ENCODE measurements at regions not wholly inside any gene's neighbourhood (a gene's known extent, or its start where the extent isn't known, plus 50 kb on each side); places are given as distances from the start of the nearest gene placed in this dataset.

GRCh38 chr14:98186140-98186539 is 1085.9 kb downstream of the BCL11B start:
- no peak for TF ChIP-seq CTCF (IDR thresholded peaks at IDR 0.05; ENCODE audit: insufficient read depth, low read length, poor library complexity, severe bottlenecking)
- no peaks in the 10 kb centered on the region for H3K27me3 ChIP-seq (replicated peaks; ENCODE audit: control insufficient read depth, insufficient read depth, low read length)
- H3K4me3 ChIP-seq (replicated peaks; ENCODE audit: low read depth, low read length), result no peak overlapping the region
- DNase-seq (ENCODE audit: extremely low read depth, insufficient read length), result no peak
- H3K36me3 ChIP-seq (ENCODE audit: control insufficient read depth, insufficient read depth, low read length), result no peaks in the 10 kb centered on the region

GRCh38 chr14:98187281-98187680 is 1084.7 kb downstream of the BCL11B start:
- DNase-seq (ENCODE audit: extremely low read depth, insufficient read length), result no peak
- H3K36me3 ChIP-seq (ENCODE audit: control insufficient read depth, insufficient read depth, low read length), result no peaks in the 10 kb centered on the region
- no peaks in the 10 kb centered on the region for H3K27me3 ChIP-seq (replicated peaks; ENCODE audit: control insufficient read depth, insufficient read depth, low read length)
- no peak overlapping the region for H3K4me3 ChIP-seq (replicated peaks; ENCODE audit: low read depth, low read length)
- no peak for TF ChIP-seq CTCF (IDR thresholded peaks at IDR 0.05; ENCODE audit: insufficient read depth, low read length, poor library complexity, severe bottlenecking)

GRCh38 chr14:98189062-98189461 is 1082.9 kb downstream of the BCL11B start:
- H3K4me3 ChIP-seq (replicated peaks; ENCODE audit: low read depth, low read length), result no peak overlapping the region
- no peaks in the 10 kb centered on the region for H3K27me3 ChIP-seq (replicated peaks; ENCODE audit: control insufficient read depth, insufficient read depth, low read length)
- DNase-seq (ENCODE audit: extremely low read depth, insufficient read length), result no peak
- no peaks in the 10 kb centered on the region for H3K36me3 ChIP-seq (ENCODE audit: control insufficient read depth, insufficient read depth, low read length)
- no peak for TF ChIP-seq CTCF (IDR thresholded peaks at IDR 0.05; ENCODE audit: insufficient read depth, low read length, poor library complexity, severe bottlenecking)

- no peak for TF ChIP-seq CTCF (IDR thresholded peaks at IDR 0.05; ENCODE audit: insufficient read depth, low read length, poor library complexity, severe bottlenecking)
- Histone ChIP-seq H3K27me3 (replicated peaks; ENCODE audit: control insufficient read depth, insufficient read depth, low read length) (no peaks in the 10 kb centered on the region), H3K4me3 (replicated peaks; ENCODE audit: low read depth, low read length) (no peak overlapping the region), H3K36me3 (ENCODE audit: control insufficient read depth, insufficient read depth, low read length) (no peaks in the 10 kb centered on the region)
- DNase-seq (ENCODE audit: extremely low read depth, insufficient read length), result no peak
Observed at GRCh38 chr14:98189511-98189910, 1082.5 kb downstream of the BCL11B start.

GRCh38 chr14:98189944-98190343 is 1082.1 kb downstream of the BCL11B start:
- H3K36me3 ChIP-seq (ENCODE audit: control insufficient read depth, insufficient read depth, low read length), result no peaks in the 10 kb centered on the region
- no peak for TF ChIP-seq CTCF (IDR thresholded peaks at IDR 0.05; ENCODE audit: insufficient read depth, low read length, poor library complexity, severe bottlenecking)
- no peak for DNase-seq (ENCODE audit: extremely low read depth, insufficient read length)
- H3K4me3 ChIP-seq (replicated peaks; ENCODE audit: low read depth, low read length), result no peak overlapping the region
- no peaks in the 10 kb centered on the region for H3K27me3 ChIP-seq (replicated peaks; ENCODE audit: control insufficient read depth, insufficient read depth, low read length)

GRCh38 chr14:98192946-98193345 is 1079.1 kb downstream of the BCL11B start:
- no peaks in the 10 kb centered on the region for H3K36me3 ChIP-seq (ENCODE audit: control insufficient read depth, insufficient read depth, low read length)
- no peak for TF ChIP-seq CTCF (IDR thresholded peaks at IDR 0.05; ENCODE audit: insufficient read depth, low read length, poor library complexity, severe bottlenecking)
- DNase-seq (ENCODE audit: extremely low read depth, insufficient read length), result no peak
- H3K27me3 ChIP-seq (replicated peaks; ENCODE audit: control insufficient read depth, insufficient read depth, low read length), result no peaks in the 10 kb centered on the region
- no peak overlapping the region for H3K4me3 ChIP-seq (replicated peaks; ENCODE audit: low read depth, low read length)

Measured in GM06990 (cell line).